Panc1 (cell line): ENCODE measurements at regions not wholly inside any gene's neighbourhood (a gene's known extent, or its start where the extent isn't known, plus 50 kb on each side); places are given as distances from the start of the nearest gene placed in this dataset.

ENCODE experiments used
- ATAC-seq: fragments of 200-7000 bp; cut with Tn5 transposase; 2 replicates; pipeline ENCODE4 v1.9.1; 2020; ENCODE audit warnings: mild to moderate bottlenecking, moderate library complexity
- BruUV-seq: library from RNA; stranded (reverse); fragments of 400-500 nt; replicated peaks from 2 replicates; lab custom pipeline; 2021; lab: Mats Ljungman, UMichigan
- CTCF ChIA-PET: fragments of 300-600 bp; sonication (Branson Sonifier 250); formaldehyde crosslinking; loops from one replicate; lab custom pipeline; 2022; ENCODE audit warnings: antibody characterized with exemption; lab: Charles Lee
- POLR2A ChIA-PET: fragments of 300-600 bp; sonication (Branson Sonifier 250); formaldehyde crosslinking; loops from one replicate; lab custom pipeline; 2022; ENCODE audit warnings: antibody characterized with exemption; lab: Charles Lee
- DNase-seq: peaks from one replicate; pipeline ENCODE4 v3.0.0-alpha.2; 2010; ENCODE audit warnings: low read depth, low spot score
- H3K27ac ChIP-seq: 2 replicates; pipeline ENCODE4 v1.5.1; 2011; ENCODE audit warnings: mild to moderate bottlenecking, low read length, inconsistent platforms
- H3K27me3 ChIP-seq: fragments of 200-500 bp; sonication (Bioruptor generic); 2 replicates; pipeline ENCODE4 v1.6.0; 2014; ENCODE audit warnings: low read length, inconsistent platforms; ENCODE audit not compliant: control insufficient read depth, insufficient read depth
- H3K36me3 ChIP-seq: fragments of 200-500 bp; sonication (Bioruptor generic); 2 replicates; pipeline ENCODE4 v1.5.1; 2014; ENCODE audit warnings: inconsistent platforms, mild to moderate bottlenecking, low read length, moderate library complexity; ENCODE audit not compliant: control insufficient read depth, insufficient read depth
- H3K4me1 ChIP-seq: 2 replicates; pipeline ENCODE4 v1.5.1; 2011; ENCODE audit warnings: inconsistent platforms, mild to moderate bottlenecking, low read length, moderate library complexity; ENCODE audit not compliant: control insufficient read depth, insufficient read depth
- H3K4me3 ChIP-seq, 2 experiments: 2 replicates each; pipeline ENCODE4 v1.5.1; 2011 to 2012; ENCODE audit warnings: low read depth in 2 of 2, low read length in 2 of 2, mild to moderate bottlenecking in 2 of 2, inconsistent platforms in 1 of 2, moderate library complexity in 1 of 2
- H3K9me3 ChIP-seq: fragments of 200-500 bp; sonication (Bioruptor generic); 2 replicates; pipeline ENCODE4 v1.5.1; 2014; ENCODE audit warnings: low read depth, mild to moderate bottlenecking, inconsistent platforms, low read length, moderate library complexity; ENCODE audit not compliant: control insufficient read depth, insufficient read depth
- POLR2AphosphoS5 ChIP-seq: IDR thresholded peaks from 2 replicates; pipeline ENCODE4 v1.6.1; 2012; ENCODE audit warnings: mild to moderate bottlenecking, low read depth, low read length, moderate library complexity
- SIN3A ChIP-seq: IDR thresholded peaks from 2 replicates; pipeline ENCODE4 v1.6.1; 2012; ENCODE audit warnings: low read depth, mild to moderate bottlenecking, low read length, moderate library complexity, borderline replicate concordance; ENCODE audit not compliant: insufficient read depth
- TCF7L2 ChIP-seq: IDR thresholded peaks from 2 replicates; pipeline ENCODE4 v1.6.1; 2011; ENCODE audit warnings: mild to moderate bottlenecking, low read depth, low read length, inconsistent platforms
- in situ Hi-C: cut with HindIII; loops from 2 replicates; pipeline ENCODE4 v1.10.0; 2016; ENCODE audit warnings: low sequenced_read_pairs, low pct_unique_long_range_greater_than_20kb
- intact Hi-C: fragments of 100-400 bp; cut with micrococcal nuclease; formaldehyde crosslinking; loops from one replicate; pipeline ENCODE4 v1.10.0; 2022; ENCODE audit not compliant: unreplicated experiment
- TF ChIP-seq, protein P1 (sequence below): fragments of 450-650 bp; IDR thresholded peaks from 2 replicates; pipeline ENCODE4 v1.5.1; 2017; ENCODE audit warnings: mild to moderate bottlenecking
- TF ChIP-seq, protein P2 (sequence below), 2 experiments: IDR thresholded peaks; 2 replicates each; pipeline ENCODE4 v1.6.1; 2011 to 2012; ENCODE audit warnings: low read depth in 2 of 2, control low read depth in 1 of 2, low read length in 1 of 2, mild to moderate bottlenecking in 1 of 2, moderate library complexity in 1 of 2; ENCODE audit not compliant: insufficient read depth in 1 of 2

DNA sequence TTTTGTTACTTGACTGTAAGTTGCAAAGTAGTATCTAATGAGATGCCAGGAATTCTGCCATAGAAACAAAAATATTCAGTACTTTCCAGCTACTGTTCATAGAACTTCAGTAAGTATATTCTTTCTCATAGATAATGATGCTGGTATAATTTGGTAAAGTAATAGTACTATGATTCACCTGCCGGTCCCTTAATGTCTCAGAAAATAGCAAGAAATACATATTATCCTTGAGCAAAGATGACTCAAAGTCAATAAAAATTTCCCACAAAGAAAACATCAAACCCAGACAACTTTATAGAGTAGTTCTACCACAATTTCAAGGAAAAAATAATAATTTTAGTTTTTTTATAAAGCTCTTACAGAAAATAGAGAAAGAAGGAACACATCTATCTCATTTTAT, 105.4 kb downstream of the EPDR1 start:
- Histone ChIP-seq H3K36me3 (no peaks in the 10 kb centered on the region), H3K4me1 (no peaks in the 10 kb centered on the region), H3K4me3 (no peak overlapping the region), H3K27ac (no peak overlapping the region), H3K27me3 (no peaks in the 10 kb centered on the region), H3K9me3 (no peaks in the 10 kb centered on the region)
- ATAC-seq, result no peak
- CTCF ChIA-PET, result no interaction called here
- DNase-seq, result no peak
- intact Hi-C loops, result no loop called here
- POLR2A ChIA-PET, result no interaction called here
- no TSS peak for BruUV-seq
- in situ Hi-C loops, result no loop called here
- TF ChIP-seq POLR2AphosphoS5 (no peak), TCF7L2 (no peak), SIN3A (no peak)
- TF ChIP-seq, protein P1, sequence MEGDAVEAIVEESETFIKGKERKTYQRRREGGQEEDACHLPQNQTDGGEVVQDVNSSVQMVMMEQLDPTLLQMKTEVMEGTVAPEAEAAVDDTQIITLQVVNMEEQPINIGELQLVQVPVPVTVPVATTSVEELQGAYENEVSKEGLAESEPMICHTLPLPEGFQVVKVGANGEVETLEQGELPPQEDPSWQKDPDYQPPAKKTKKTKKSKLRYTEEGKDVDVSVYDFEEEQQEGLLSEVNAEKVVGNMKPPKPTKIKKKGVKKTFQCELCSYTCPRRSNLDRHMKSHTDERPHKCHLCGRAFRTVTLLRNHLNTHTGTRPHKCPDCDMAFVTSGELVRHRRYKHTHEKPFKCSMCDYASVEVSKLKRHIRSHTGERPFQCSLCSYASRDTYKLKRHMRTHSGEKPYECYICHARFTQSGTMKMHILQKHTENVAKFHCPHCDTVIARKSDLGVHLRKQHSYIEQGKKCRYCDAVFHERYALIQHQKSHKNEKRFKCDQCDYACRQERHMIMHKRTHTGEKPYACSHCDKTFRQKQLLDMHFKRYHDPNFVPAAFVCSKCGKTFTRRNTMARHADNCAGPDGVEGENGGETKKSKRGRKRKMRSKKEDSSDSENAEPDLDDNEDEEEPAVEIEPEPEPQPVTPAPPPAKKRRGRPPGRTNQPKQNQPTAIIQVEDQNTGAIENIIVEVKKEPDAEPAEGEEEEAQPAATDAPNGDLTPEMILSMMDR, result no peak
- TF ChIP-seq, protein P2, sequence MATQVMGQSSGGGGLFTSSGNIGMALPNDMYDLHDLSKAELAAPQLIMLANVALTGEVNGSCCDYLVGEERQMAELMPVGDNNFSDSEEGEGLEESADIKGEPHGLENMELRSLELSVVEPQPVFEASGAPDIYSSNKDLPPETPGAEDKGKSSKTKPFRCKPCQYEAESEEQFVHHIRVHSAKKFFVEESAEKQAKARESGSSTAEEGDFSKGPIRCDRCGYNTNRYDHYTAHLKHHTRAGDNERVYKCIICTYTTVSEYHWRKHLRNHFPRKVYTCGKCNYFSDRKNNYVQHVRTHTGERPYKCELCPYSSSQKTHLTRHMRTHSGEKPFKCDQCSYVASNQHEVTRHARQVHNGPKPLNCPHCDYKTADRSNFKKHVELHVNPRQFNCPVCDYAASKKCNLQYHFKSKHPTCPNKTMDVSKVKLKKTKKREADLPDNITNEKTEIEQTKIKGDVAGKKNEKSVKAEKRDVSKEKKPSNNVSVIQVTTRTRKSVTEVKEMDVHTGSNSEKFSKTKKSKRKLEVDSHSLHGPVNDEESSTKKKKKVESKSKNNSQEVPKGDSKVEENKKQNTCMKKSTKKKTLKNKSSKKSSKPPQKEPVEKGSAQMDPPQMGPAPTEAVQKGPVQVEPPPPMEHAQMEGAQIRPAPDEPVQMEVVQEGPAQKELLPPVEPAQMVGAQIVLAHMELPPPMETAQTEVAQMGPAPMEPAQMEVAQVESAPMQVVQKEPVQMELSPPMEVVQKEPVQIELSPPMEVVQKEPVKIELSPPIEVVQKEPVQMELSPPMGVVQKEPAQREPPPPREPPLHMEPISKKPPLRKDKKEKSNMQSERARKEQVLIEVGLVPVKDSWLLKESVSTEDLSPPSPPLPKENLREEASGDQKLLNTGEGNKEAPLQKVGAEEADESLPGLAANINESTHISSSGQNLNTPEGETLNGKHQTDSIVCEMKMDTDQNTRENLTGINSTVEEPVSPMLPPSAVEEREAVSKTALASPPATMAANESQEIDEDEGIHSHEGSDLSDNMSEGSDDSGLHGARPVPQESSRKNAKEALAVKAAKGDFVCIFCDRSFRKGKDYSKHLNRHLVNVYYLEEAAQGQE (IDR thresholded peaks at IDR 0.05; ENCODE audit: insufficient read depth in 1 of 2, low read depth in 2 of 2, low read length in 1 of 2), result no peak

DNA sequence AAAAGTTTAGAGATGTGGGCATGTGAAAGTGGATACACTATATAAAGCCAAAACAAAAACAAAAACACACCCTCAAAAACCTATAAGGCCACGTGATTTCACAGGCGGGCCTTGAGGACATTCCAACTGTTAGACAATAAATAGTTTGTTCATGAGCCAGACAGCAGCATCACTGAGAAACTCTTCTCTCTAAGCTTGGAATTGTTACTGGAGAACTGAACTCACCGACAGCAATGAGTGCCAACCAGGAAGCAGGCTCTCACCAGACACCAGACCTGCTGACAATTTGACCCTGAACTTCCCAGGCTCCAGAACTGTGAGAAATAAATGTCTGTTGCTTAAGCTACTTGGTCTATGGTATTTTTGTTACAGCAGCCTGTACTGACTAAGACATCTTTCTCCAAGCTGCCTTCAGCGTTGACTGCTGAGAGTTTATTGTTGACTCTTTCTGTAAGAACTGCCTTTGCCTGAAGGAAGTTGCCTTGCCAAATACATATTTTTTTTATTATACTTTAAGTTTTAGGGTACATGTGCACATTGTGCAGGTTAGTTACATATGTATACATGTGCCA, 107.5 kb downstream of the EPDR1 start:
- H3K4me3 ChIP-seq, result no peak overlapping the region
- BruUV-seq, result no TSS peak
- TF ChIP-seq SIN3A (no peak), POLR2AphosphoS5 (no peak), TCF7L2 (no peak)
- TF ChIP-seq, protein P2 (IDR thresholded peaks at IDR 0.05; ENCODE audit: insufficient read depth in 1 of 2, low read depth in 2 of 2, low read length in 1 of 2), result no peak
- TF ChIP-seq, protein P1, result no peak
- POLR2A ChIA-PET, result no interaction called here
- H3K4me1 ChIP-seq, result no peaks in the 10 kb centered on the region
- DNase-seq (no peak), ATAC-seq (no peak)
- no peaks in the 10 kb centered on the region for H3K9me3 ChIP-seq
- intact Hi-C loops (no loop called here), in situ Hi-C loops (no loop called here)
- H3K27ac ChIP-seq, result no peak overlapping the region
- CTCF ChIA-PET, result no interaction called here
- H3K27me3 ChIP-seq, result no peaks in the 10 kb centered on the region
- H3K36me3 ChIP-seq, result no peaks in the 10 kb centered on the region
